SJSA1 (cell line): ENCODE measurements at regions not wholly inside any gene's neighbourhood (a gene's known extent, or its start where the extent isn't known, plus 50 kb on each side); places are given as distances from the start of the nearest gene placed in this dataset.

Experiments
- DNase-seq, 2 experiments: peaks; one replicate each; pipeline ENCODE4 v3.0.0-alpha.2; 2015 to 2020; ENCODE audit warnings: low spot score in 2 of 2, low read depth in 1 of 2
- H3K27ac ChIP-seq: fragments of 250-450 bp; sonication (Bioruptor Pico); 2 replicates; pipeline ENCODE4 v1.5.1; 2020; ENCODE audit warnings: mild to moderate bottlenecking, moderate library complexity
- H3K27me3 ChIP-seq: fragments of 250-450 bp; sonication (Bioruptor Pico); replicated peaks from 2 replicates; pipeline ENCODE4 v1.5.1; 2020; ENCODE audit warnings: mild to moderate bottlenecking, moderate library complexity
- H3K36me3 ChIP-seq: fragments of 250-450 bp; sonication (Bioruptor Pico); 2 replicates; pipeline ENCODE4 v1.5.1; 2020; ENCODE audit warnings: mild to moderate bottlenecking
- H3K4me1 ChIP-seq: fragments of 250-450 bp; sonication (Bioruptor Pico); replicated peaks from 2 replicates; pipeline ENCODE4 v1.6.1; 2021; ENCODE audit warnings: mild to moderate bottlenecking
- H3K4me3 ChIP-seq: fragments of 250-450 bp; sonication (Bioruptor Pico); 2 replicates; pipeline ENCODE4 v1.5.1; 2020; ENCODE audit warnings: mild to moderate bottlenecking
- H3K9me3 ChIP-seq: fragments of 250-450 bp; sonication (Bioruptor Pico); replicated peaks from 2 replicates; pipeline ENCODE4 v1.5.1; 2020; ENCODE audit warnings: mild to moderate bottlenecking

DNA sequence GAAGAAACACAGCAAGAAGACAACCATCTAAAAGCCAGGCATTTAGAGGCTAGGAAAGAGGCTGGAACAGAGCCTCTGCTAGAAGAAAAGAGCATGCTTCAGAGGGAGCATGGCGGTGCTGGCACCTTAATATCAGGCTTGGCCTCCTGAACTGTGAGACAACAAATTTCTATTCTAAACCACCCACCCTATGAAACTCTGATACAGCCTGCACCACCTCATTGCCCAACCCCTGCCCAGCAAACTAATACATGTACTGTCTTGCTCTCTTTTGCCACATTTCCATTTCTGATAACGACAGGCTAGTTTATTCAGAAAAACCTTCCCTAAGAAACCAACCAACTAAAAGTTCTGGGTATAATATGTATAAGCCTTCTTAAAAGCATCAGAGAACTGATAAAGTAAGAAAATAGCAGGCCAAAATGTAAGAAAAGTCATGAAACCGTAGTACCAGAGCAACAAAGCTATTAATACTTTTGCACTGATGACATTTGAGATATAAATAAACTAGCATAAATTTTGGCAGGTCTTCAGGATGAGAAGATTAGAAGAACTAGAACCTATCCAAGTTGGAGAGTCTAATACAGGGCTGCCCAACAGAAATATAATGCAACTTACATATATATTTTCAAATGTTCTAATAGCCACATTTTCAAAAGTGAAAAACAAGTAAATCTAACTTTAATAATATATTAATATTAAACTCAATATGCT lies 184.7 kb upstream of the HSF2 start:
- DNase-seq, result no peak

DNA sequence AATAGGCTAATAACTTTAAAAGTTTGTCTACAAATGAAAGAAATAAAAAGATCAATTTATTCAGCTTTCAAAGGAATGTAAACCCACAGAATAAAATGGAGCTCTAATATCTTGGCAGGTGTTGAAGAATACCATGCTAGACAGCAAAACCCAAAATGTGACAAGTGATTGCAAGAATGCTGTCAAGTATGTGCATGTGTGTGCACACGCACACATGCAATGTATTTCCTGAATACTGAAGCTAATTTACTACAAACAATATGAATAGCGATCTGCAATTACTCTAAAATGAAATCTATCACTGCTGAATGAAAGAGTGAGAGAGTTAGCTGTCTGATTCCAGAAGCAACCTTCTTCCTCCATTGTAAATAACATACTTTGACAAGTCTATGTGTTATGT lies 179.2 kb upstream of the HSF2 start:
- H3K36me3 ChIP-seq, result no peaks in the 10 kb centered on the region
- DNase-seq, result no peak
- no peaks in the 10 kb centered on the region; the same call in 1 of the 2 replicates for H3K27me3 ChIP-seq
- H3K4me3 ChIP-seq, result no peak overlapping the region
- H3K4me1 ChIP-seq, result no peaks in the 10 kb centered on the region
- H3K9me3 ChIP-seq, result no peaks in the 10 kb centered on the region
- H3K27ac ChIP-seq, result no peak overlapping the region

More for the DNA sequence above, 184.7 kb upstream of the HSF2 start:
- no peaks in the 10 kb centered on the region for H3K27me3 ChIP-seq
- H3K9me3 ChIP-seq, result no peaks in the 10 kb centered on the region
- no peak overlapping the region for H3K27ac ChIP-seq
- H3K36me3 ChIP-seq, result no peaks in the 10 kb centered on the region
- H3K4me3 ChIP-seq, result no peak overlapping the region
- H3K4me1 ChIP-seq, result no peaks in the 10 kb centered on the region

DNA sequence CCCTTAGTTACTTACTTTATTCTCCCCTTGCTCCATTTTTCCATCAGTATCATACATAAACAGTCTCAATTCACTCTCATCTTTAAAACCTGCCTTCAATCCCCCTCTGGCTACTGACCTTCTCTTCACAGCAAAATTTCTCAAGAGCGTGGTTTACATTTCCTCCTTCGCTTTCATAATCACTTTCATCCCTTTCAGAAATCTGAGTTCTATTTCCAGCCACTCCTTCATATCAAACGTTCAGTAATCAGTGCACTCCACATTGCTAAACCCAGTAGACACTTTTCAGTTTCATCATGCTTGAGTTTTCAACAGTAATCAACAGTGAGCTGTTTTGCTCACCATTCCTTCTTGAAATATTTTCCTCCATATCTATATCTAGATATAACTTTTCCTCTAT lies 176.7 kb upstream of the HSF2 start:
- Histone ChIP-seq H3K4me3 (no peak overlapping the region), H3K27me3 (no peaks in the 10 kb centered on the region; the same call in 1 of the 2 replicates), H3K4me1 (no peaks in the 10 kb centered on the region), H3K9me3 (no peaks in the 10 kb centered on the region), H3K27ac (no peak overlapping the region), H3K36me3 (no peaks in the 10 kb centered on the region)
- no peak for DNase-seq

DNA sequence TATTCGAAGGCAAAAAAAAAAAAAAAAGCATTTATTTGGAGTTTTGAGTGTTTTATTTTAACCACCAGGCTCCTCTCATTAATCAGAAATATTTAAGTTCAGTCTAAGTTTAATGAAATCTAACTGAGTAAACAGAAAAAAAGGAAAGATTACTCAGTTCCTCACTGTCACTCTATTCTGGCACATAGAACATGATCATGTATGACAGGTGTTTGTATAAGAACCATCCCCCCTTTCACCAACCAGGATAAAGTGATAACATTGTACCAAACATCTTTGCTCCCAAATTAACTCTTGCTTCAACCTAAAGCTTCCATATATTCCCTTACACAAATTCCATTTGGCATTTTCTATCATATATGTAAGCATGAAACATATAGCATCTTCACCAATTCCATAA lies 176.2 kb upstream of the HSF2 start:
- Histone ChIP-seq H3K4me3 (no peak overlapping the region), H3K36me3 (no peaks in the 10 kb centered on the region), H3K4me1 (no peaks in the 10 kb centered on the region), H3K27ac (no peak overlapping the region), H3K27me3 (no peaks in the 10 kb centered on the region; the same call in 1 of the 2 replicates), H3K9me3 (no peaks in the 10 kb centered on the region)
- DNase-seq, result no peak

DNA sequence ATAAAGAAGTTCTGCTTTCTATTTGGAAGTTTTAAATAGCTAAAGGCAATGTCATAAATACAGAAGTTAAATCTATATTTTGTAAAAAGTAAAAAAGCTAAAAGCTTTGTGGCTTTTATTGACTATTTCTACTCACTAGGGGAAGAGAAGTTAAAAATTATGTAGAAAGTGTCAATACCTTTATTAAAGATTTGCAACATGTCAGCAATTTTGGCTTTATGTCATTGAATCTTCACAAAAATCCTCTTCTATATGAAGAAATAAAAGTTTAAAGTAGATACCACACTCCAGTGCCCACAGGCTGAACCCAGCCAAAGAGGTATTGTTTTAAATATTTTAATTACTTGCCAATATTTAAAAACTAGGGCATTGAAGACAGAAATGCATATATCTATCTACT lies 160.6 kb upstream of the HSF2 start:
- Histone ChIP-seq H3K4me1 (no peaks in the 10 kb centered on the region), H3K27ac (no peak overlapping the region), H3K36me3 (no peaks in the 10 kb centered on the region), H3K4me3 (no peak overlapping the region), H3K27me3 (no peaks in the 10 kb centered on the region), H3K9me3 (no peaks in the 10 kb centered on the region)
- DNase-seq, result no peak

DNA sequence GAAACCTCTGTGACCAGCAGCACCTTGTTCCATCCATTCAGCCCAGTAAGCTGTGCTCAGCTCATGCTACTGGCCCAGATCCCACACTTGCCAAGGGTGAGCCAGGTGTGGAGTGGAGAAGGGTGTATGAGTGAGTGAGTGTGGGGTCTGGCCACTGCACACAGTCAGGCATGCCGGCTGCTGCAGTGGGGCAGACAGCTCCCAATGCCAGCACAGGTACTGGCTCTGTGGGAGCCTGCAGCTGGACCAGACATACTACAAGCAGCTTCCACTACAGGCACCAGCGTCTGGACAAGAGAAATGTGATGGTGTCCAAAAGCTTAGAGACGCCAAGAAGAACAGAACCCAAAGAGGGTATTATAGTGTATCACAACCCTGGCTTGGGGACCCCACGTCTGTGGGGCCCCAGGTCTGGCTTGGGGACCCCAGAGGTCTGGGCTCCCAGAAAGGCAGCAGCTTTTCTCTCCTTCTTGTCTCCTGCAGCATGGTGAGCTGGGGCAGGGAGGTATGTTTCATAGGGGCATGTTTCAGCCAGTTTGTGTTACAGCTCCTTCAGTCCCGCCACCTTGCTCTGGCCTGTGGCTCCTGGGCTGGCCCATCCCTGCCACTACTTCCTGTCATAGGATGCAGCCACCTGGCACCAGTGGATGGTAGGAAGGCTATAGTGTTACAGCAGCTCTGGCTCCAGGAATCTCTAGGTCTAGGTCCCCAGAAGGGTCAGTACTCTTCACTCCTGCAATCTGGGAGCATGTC lies 152.4 kb upstream of the HSF2 start:
- Histone ChIP-seq H3K4me3 (no peak overlapping the region), H3K27me3 (no peaks in the 10 kb centered on the region), H3K27ac (no peak overlapping the region), H3K36me3 (no peaks in the 10 kb centered on the region), H3K9me3 (no peaks in the 10 kb centered on the region), H3K4me1 (no peaks in the 10 kb centered on the region)
- DNase-seq, result no peak

DNA sequence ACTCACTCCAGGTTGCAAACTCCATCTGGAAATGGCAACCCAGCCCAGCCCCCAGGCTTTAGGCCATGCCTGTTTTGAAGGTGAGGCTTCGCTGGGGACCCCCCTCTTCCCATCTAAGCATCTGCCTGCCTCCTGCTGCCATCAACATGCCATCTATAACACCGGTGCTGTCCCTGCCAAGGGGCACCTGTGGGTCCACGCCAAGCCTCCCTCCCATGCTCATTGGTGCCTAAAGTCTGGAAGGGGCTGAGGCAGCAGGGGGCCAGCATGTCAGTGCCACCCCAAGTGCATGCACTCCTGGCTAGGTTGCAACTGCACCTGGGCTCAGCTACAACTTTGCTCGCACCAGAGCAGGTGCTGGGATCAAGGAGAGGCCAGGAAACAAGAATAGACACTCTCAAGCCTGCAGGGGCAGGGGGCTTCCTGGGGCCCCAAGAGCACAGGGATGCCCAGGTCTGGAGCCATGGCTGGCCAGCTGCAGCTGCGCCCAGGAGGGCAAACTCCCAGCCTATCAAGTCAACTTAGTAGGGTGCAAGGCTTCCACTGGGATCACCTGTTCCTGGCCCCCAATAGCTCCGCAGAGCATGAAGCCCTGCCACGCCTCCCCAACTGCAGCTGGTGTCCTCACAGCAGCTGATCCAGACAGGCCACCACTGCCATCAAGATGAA lies 151.3 kb upstream of the HSF2 start:
- Histone ChIP-seq H3K4me1 (no peaks in the 10 kb centered on the region), H3K27ac (no peak overlapping the region), H3K27me3 (no peaks in the 10 kb centered on the region), H3K4me3 (no peak overlapping the region), H3K36me3 (no peaks in the 10 kb centered on the region), H3K9me3 (no peaks in the 10 kb centered on the region)
- no peak for DNase-seq

DNA sequence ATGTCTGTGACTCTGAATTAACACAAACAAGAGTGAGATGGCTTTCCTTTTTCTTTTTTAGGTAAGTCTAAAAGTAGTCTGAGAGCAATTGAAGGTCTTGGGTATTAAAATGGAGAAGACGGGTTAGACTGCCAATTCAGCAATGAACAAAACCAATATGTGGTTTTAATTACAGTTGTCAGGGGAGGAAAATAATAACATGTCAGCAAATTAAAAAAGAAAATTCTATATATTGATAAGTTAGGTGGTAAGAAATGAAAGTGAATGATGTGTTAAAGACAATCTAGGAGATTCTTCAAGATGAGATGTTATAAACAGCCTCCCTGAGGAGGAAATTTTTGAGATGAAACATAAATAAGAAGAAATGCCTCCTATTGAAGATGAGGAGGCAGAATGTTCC lies 150.6 kb upstream of the HSF2 start:
- Histone ChIP-seq H3K4me1 (no peaks in the 10 kb centered on the region), H3K27ac (no peak overlapping the region), H3K4me3 (no peak overlapping the region), H3K36me3 (no peaks in the 10 kb centered on the region), H3K9me3 (no peaks in the 10 kb centered on the region), H3K27me3 (no peaks in the 10 kb centered on the region)
- DNase-seq, result no peak

DNA sequence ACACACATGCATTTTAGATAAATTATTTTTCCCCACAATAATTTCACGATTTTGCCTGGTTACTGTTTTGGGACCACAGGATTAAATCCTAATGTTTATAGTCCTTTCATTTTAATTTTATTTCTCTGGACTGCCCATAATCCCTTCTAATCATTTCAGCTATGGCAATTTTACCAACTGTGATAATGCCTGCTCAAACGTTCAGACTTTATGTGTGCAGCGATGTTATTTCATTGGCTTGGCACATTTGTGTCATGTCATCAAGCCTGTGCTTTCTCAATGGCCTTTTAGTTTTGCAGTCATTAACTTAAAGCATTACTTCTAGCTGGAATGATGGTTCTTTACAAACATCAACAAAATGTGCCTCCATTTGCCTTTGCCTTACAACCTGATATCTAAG lies 140.6 kb upstream of the HSF2 start:
- no peak overlapping the region for H3K4me3 ChIP-seq
- H3K27ac ChIP-seq, result no peak overlapping the region
- no peaks in the 10 kb centered on the region for H3K27me3 ChIP-seq
- no peaks in the 10 kb centered on the region for H3K9me3 ChIP-seq
- no peaks in the 10 kb centered on the region for H3K36me3 ChIP-seq
- no peak for DNase-seq
- H3K4me1 ChIP-seq, result no peaks in the 10 kb centered on the region

DNA sequence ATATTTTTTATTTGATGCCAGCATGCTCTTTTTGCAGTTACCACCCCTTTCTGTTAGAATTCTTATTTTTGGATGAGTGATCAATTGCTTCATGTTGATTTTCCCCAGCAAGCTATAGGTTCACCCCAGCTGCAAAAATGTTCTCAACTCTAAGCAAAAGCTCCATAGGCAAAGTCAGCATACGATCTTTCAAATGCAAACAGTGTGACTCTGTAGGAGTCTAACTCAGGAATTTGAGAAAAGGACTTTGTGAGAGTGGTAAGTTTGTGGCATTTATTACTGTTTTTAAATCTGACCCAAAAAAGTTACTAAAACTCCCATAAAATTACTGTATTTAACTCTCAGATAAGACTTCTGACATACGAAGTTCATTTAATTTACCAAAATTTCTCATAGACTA lies 134.9 kb upstream of the HSF2 start:
- Histone ChIP-seq H3K4me1 (no peaks in the 10 kb centered on the region), H3K4me3 (no peak overlapping the region), H3K9me3 (no peaks in the 10 kb centered on the region), H3K27ac (no peak overlapping the region), H3K27me3 (no peaks in the 10 kb centered on the region), H3K36me3 (no peaks in the 10 kb centered on the region)
- no peak for DNase-seq

DNA sequence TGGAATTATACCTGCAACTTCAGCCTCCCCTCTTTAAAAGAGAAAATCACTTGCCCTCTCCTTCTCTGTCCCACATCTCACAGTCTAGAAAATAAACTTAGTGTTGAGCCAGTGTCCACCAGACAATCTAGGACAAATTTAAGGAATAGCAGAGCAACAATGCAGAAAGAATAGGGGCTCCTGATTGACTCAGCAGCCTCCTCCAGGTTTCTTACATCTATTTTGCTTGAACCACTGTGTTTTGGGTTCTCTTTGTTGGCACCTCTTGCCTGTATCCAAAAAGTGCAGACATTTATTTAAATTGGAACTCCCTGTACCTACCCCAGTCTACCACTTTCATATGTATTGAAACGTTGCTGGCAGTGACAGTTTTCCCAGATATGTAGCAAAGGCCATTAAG lies 133.7 kb upstream of the HSF2 start:
- H3K36me3 ChIP-seq, result no peaks in the 10 kb centered on the region
- no peaks in the 10 kb centered on the region for H3K9me3 ChIP-seq
- no peak overlapping the region for H3K27ac ChIP-seq
- no peak for DNase-seq
- no peaks in the 10 kb centered on the region for H3K4me1 ChIP-seq
- H3K27me3 ChIP-seq, result no peaks in the 10 kb centered on the region
- no peak overlapping the region for H3K4me3 ChIP-seq

DNA sequence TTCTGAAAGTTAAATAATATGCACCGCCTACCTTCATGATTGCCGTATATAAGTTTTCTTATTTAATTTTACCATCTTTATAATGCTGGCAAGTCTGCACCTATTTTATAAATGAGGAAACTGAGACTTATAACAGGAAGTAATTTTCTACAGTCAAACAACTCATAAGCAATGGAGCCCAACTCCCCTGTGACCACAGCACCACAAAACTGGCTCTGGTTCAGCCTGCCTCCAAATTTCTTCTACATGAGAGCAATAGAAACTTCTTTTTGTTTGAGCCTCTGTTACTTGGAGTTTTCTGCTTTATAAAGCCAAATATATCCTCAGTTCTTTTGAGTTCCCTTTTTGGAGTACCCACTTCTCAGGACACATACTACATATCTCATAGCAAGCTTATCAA lies 131.1 kb upstream of the HSF2 start:
- Histone ChIP-seq H3K27me3 (no peaks in the 10 kb centered on the region), H3K9me3 (no peaks in the 10 kb centered on the region), H3K4me1 (peaks cover 3% of the 10 kb centered on the region; the same call in 1 of the 2 replicates), H3K4me3 (no peak overlapping the region), H3K27ac (no peak overlapping the region), H3K36me3 (no peaks in the 10 kb centered on the region)
- no peak for DNase-seq

DNA sequence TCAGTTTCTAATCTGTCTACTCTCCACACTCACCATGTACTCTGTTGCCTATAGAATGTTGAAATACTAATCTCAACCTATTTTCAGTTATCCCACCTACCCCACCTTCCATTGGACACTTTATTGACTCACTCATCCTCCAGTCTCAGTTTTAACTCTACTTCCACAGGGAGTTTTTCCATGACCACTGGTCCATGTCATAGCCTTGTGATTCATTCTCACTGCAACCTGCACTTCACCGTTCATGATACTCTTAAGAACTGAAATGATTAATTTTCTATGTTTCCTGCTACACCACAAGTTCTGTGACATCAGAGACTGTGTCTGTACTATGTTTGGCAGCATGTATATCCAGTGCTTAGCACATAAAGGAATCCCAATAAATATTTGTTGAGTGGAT lies 122.8 kb upstream of the HSF2 start:
- Histone ChIP-seq H3K27me3 (no peaks in the 10 kb centered on the region), H3K27ac (no peak overlapping the region), H3K4me3 (no peak overlapping the region), H3K9me3 (no peaks in the 10 kb centered on the region), H3K36me3 (no peaks in the 10 kb centered on the region), H3K4me1 (peaks cover 3% of the 10 kb centered on the region; the same call in 1 of the 2 replicates)
- no peak for DNase-seq
